CD4-positive, alpha-beta T cell (primary cell): ENCODE measurements at regions not wholly inside any gene's neighbourhood (a gene's known extent, or its start where the extent isn't known, plus 50 kb on each side); places are given as distances from the start of the nearest gene placed in this dataset.

Source experiments
- ATAC-seq: fragments of 200-7000 bp; cut with Tn5 transposase; one replicate; pipeline ENCODE4 v1.10.0; 2022; ENCODE audit warnings: mild to moderate bottlenecking; ENCODE audit not compliant: poor library complexity
- CTCF ChIA-PET: fragments of 350-600 bp; sonication (Branson Sonifier 250); formaldehyde crosslinking; loops from one replicate; lab custom pipeline; 2021; ENCODE audit warnings: antibody characterized with exemption, inconsistent platforms; lab: Charles Lee
- POLR2A ChIA-PET: fragments of 350-600 bp; sonication (Branson Sonifier 250); formaldehyde crosslinking; loops from one replicate; lab custom pipeline; 2021; ENCODE audit warnings: antibody characterized with exemption, inconsistent platforms; lab: Charles Lee
- DNase-seq, 14 experiments: peaks; one replicate each; pipeline ENCODE4 v3.0.0-alpha.2; 2013 to 2020; ENCODE audit warnings: mixed read lengths in 2 of 14
- H3K27ac ChIP-seq, 2 donors: one replicate each; pipeline versions ENCODE4 v1.5.1 to v1.7.0; 2013; ENCODE audit warnings: low read length in 2 of 2, low read depth in 1 of 2, mild to moderate bottlenecking in 1 of 2
- H3K27me3 ChIP-seq, 2 experiments: 1 replicate in 1 of 2; 2 replicates in 1 of 2; pipeline versions ENCODE4 v1.6.1 to v1.7.0; 2013; ENCODE audit warnings: low read length in 2 of 2, control low read depth in 1 of 2, mild to moderate bottlenecking in 1 of 2, moderate library complexity in 1 of 2; ENCODE audit not compliant: insufficient read depth in 2 of 2, control insufficient read depth in 1 of 2
- H3K36me3 ChIP-seq: one replicate; pipeline ENCODE4 v1.6.1; 2013; ENCODE audit warnings: low read length, control low read depth; ENCODE audit not compliant: insufficient read depth
- H3K4me1 ChIP-seq: one replicate; pipeline ENCODE4 v1.6.1; 2013; ENCODE audit warnings: low read length, control low read depth; ENCODE audit not compliant: insufficient read depth
- H3K4me3 ChIP-seq: one replicate; pipeline ENCODE4 v1.5.1; 2013; ENCODE audit warnings: mild to moderate bottlenecking, low read length, moderate library complexity
- H3K9me3 ChIP-seq, 2 experiments: 1 replicate in 1 of 2; 2 replicates in 1 of 2; pipeline versions ENCODE4 v1.6.1 to v1.7.0; 2013; ENCODE audit warnings: low read length in 2 of 2, mild to moderate bottlenecking in 2 of 2, control low read depth in 1 of 2, moderate library complexity in 1 of 2; ENCODE audit not compliant: control insufficient read depth in 1 of 2, insufficient read depth in 1 of 2
- H3K27ac Mint-ChIP-seq: one replicate; pipeline ENCODE4 v1.8.0; 2020; ENCODE audit warnings: mixed read lengths
- H3K27me3 Mint-ChIP-seq: one replicate; pipeline ENCODE4 v1.8.0; 2021; ENCODE audit warnings: mixed read lengths
- H3K36me3 Mint-ChIP-seq: one replicate; pipeline ENCODE4 v1.8.0; 2021; ENCODE audit warnings: low read depth, mixed read lengths
- H3K4me1 Mint-ChIP-seq: one replicate; pipeline ENCODE4 v1.8.0; 2021; ENCODE audit warnings: low read depth, mixed read lengths
- H3K4me3 Mint-ChIP-seq: one replicate; pipeline ENCODE4 v1.8.0; 2020; ENCODE audit warnings: mild to moderate bottlenecking, mixed read lengths
- H3K9me3 Mint-ChIP-seq: one replicate; pipeline ENCODE4 v1.8.0; 2020; ENCODE audit warnings: mixed read lengths
- intact Hi-C, 2 experiments: fragments of 100-400 bp; cut with DNase I in 1 of 2; cut with micrococcal nuclease in 1 of 2; formaldehyde crosslinking; loops; one replicate each; pipeline versions ENCODE4 v1.15.1 to v1.9.0; 2023 to 2025; cut with DNase I, micrococcal nuclease
- TF ChIP-seq, protein P1 (sequence below): fragments of 200-600 bp; IDR thresholded peaks from one replicate; pipeline ENCODE4 v1.8.0; 2022; ENCODE audit warnings: antibody characterized with exemption, mild to moderate bottlenecking

GRCh38 chr2:49567811-49568600 lies 413.7 kb upstream of the FSHR start:
- Histone ChIP-seq H3K9me3 (peaks cover 0 to 2% of the 10 kb centered on the region in 2 experiments), H3K27me3 (no peaks in the 10 kb centered on the region), H3K4me3 (no peak overlapping the region), H3K36me3 (no peaks in the 10 kb centered on the region), H3K27ac (no peak overlapping the region), H3K4me1 (no peaks in the 10 kb centered on the region)
- DNase-seq (no peak), ATAC-seq (no peak)
- TF ChIP-seq, protein P1, sequence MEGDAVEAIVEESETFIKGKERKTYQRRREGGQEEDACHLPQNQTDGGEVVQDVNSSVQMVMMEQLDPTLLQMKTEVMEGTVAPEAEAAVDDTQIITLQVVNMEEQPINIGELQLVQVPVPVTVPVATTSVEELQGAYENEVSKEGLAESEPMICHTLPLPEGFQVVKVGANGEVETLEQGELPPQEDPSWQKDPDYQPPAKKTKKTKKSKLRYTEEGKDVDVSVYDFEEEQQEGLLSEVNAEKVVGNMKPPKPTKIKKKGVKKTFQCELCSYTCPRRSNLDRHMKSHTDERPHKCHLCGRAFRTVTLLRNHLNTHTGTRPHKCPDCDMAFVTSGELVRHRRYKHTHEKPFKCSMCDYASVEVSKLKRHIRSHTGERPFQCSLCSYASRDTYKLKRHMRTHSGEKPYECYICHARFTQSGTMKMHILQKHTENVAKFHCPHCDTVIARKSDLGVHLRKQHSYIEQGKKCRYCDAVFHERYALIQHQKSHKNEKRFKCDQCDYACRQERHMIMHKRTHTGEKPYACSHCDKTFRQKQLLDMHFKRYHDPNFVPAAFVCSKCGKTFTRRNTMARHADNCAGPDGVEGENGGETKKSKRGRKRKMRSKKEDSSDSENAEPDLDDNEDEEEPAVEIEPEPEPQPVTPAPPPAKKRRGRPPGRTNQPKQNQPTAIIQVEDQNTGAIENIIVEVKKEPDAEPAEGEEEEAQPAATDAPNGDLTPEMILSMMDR = no peak
- POLR2A ChIA-PET = no interaction called here
- intact Hi-C loops = no loop called here
- CTCF ChIA-PET = no interaction called here
- no peaks in the 10 kb centered on the region for H3K27me3 Mint-ChIP-seq
- H3K36me3 Mint-ChIP-seq = no peaks in the 10 kb centered on the region
- H3K4me1 Mint-ChIP-seq = no peaks in the 10 kb centered on the region
- no peak overlapping the region for H3K27ac Mint-ChIP-seq
- peaks cover 9% of the 10 kb centered on the region for H3K9me3 Mint-ChIP-seq
- H3K4me3 Mint-ChIP-seq = no peak overlapping the region

DNA sequence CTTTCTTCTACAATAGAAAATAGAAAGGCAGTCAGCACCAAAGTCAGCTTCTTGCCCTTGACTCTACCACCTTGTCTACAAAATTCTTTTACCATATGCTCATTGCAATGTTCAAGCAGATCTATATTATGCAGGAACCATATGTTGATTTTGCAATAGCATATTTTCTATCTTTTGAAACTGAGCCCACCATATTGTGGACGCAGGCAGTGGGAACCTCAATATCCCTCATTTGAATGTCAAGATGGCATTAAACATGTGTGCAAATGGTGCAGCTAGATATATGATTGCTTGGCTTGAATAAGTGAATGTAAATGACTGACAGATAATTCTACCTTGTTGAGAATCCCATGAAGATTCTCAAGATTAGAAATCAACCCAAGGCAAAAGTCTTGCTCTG lies 412.7 kb upstream of the FSHR start:
- H3K4me3 Mint-ChIP-seq = no peak overlapping the region
- ChIA-PET CTCF (no interaction called here), POLR2A (no interaction called here)
- no peak for DNase-seq
- intact Hi-C loops = no loop called here
- H3K4me1 Mint-ChIP-seq = no peaks in the 10 kb centered on the region
- H3K27ac ChIP-seq = no peak overlapping the region
- H3K9me3 ChIP-seq = no peaks in the 10 kb centered on the region
- H3K36me3 Mint-ChIP-seq = no peaks in the 10 kb centered on the region
- TF ChIP-seq, protein P1 = no peak
- ATAC-seq = no peak
- no peaks in the 10 kb centered on the region for H3K27me3 Mint-ChIP-seq
- H3K36me3 ChIP-seq = no peaks in the 10 kb centered on the region
- peaks cover 9% of the 10 kb centered on the region for H3K9me3 Mint-ChIP-seq
- no peak overlapping the region for H3K27ac Mint-ChIP-seq
- H3K4me1 ChIP-seq = no peaks in the 10 kb centered on the region
- no peaks in the 10 kb centered on the region for H3K27me3 ChIP-seq
- no peak overlapping the region for H3K4me3 ChIP-seq

- Histone ChIP-seq H3K27ac (no peak overlapping the region), H3K4me3 (no peak overlapping the region), H3K36me3 (no peaks in the 10 kb centered on the region), H3K9me3 (no peaks in the 10 kb centered on the region), H3K4me1 (no peaks in the 10 kb centered on the region), H3K27me3 (no peaks in the 10 kb centered on the region)
- ChIA-PET CTCF (no interaction called here), POLR2A (no interaction called here)
- H3K4me3 Mint-ChIP-seq = no peak overlapping the region
- H3K9me3 Mint-ChIP-seq = peaks cover 20% of the 10 kb centered on the region
- DNase-seq (no peak), ATAC-seq (no peak)
- H3K4me1 Mint-ChIP-seq = no peaks in the 10 kb centered on the region
- TF ChIP-seq, protein P1 = no peak
- H3K27me3 Mint-ChIP-seq = no peaks in the 10 kb centered on the region
- intact Hi-C loops = no loop called here
- no peaks in the 10 kb centered on the region for H3K36me3 Mint-ChIP-seq
- no peak overlapping the region for H3K27ac Mint-ChIP-seq
These were observed 399.3 kb upstream of the FSHR start for GRCh38 chr2:49553658-49554057.
